Kidney epithelial cell (primary cell): ENCODE measurements at regions not wholly inside any gene's neighbourhood (a gene's known extent, or its start where the extent isn't known, plus 50 kb on each side); places are given as distances from the start of the nearest gene placed in this dataset.

Experiments used
- DNase-seq: peaks from one replicate; pipeline ENCODE4 v3.0.0-alpha.2; 2010; ENCODE audit warnings: low read depth
- H3K27me3 ChIP-seq: 2 replicates; pipeline ENCODE4 v1.6.0; 2011; ENCODE audit warnings: low read length; ENCODE audit not compliant: control insufficient read depth, insufficient read depth
- H3K36me3 ChIP-seq: 2 replicates; pipeline ENCODE4 v1.5.1; 2011; ENCODE audit warnings: low read length; ENCODE audit not compliant: control insufficient read depth, insufficient read depth
- H3K4me3 ChIP-seq: 2 replicates; pipeline ENCODE4 v1.5.1; 2011; ENCODE audit warnings: low read depth, mild to moderate bottlenecking, control low read depth, low read length
- CTCF ChIP-seq: IDR thresholded peaks from 2 replicates; pipeline ENCODE4 v1.5.1; 2011; ENCODE audit warnings: mild to moderate bottlenecking, moderate library complexity, low read length, control low read depth, inconsistent platforms; ENCODE audit not compliant: insufficient read depth, poor library complexity, severe bottlenecking

DNA sequence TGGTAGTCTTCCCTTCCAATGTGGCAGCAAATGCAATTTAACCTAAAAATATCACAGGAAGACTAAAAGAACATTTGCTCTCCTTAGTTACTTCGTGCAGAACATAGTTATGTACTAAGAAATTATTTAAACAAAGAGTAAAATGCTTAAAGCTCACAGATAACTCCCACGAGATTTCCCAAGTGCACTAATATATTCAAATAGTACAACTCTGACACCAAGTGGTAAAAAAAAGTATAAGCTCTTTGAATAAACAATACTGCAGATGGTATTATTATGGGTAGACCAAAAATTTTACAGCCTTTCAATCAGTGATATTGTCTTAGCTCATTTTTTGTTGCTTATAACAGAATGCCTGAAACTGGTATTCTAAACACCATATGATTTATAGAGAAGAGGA is 52.8 kb upstream of the FILIP1 start:
- DNase-seq, result no peak
- no peak overlapping the region for H3K4me3 ChIP-seq
- H3K36me3 ChIP-seq, result no peaks in the 10 kb centered on the region
- no peaks in the 10 kb centered on the region for H3K27me3 ChIP-seq
- TF ChIP-seq CTCF, result peak; percentile 20

DNA sequence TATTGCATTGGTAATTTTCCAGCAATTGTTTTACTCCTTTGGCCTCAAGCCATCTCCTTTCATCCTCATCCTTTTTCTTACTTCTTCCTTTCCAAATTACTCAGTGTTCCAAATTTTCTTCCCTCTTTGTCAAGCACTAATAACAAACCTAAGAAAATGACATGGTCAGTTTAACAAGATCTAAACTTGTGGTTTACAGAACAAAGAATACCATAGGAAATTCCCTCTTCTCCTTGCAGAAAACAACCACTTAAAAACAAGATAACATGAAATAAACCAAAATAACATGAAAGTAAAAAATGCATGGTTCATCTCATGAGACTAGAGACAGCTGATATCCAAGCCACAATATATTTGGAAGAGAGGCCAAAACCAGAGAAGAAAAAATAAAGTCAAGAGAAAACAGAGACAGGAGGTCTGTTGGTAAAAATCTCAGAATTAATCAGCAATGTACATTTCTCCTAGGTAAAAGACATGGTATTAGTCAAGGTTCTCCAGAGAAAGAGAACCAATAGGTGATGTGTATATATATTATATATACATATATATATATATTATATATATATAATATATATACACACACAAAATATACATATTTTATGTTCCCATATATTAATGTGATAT is 51.0 kb upstream of the SENP6 start:
- no peak for DNase-seq
- no peaks in the 10 kb centered on the region for H3K36me3 ChIP-seq
- no peak overlapping the region for H3K4me3 ChIP-seq
- H3K27me3 ChIP-seq, result no peaks in the 10 kb centered on the region
- TF ChIP-seq CTCF, result no peak

- no peak overlapping the region for H3K4me3 ChIP-seq
- H3K27me3 ChIP-seq, result no peaks in the 10 kb centered on the region
- TF ChIP-seq CTCF, result no peak
- no peak for DNase-seq
- H3K36me3 ChIP-seq, result no peaks in the 10 kb centered on the region
Observed at GRCh38 chr6:75551367-75551952, 50.2 kb upstream of the SENP6 start.
